GM12872 (cell line): ENCODE measurements at regions not wholly inside any gene's neighbourhood (a gene's known extent, or its start where the extent isn't known, plus 50 kb on each side); places are given as distances from the start of the nearest gene placed in this dataset.

ENCODE experiments used
- CTCF ChIP-seq: IDR thresholded peaks from 3 replicates; pipeline ENCODE4 v1.5.1; 2011; ENCODE audit warnings: low read depth, mild to moderate bottlenecking, low read length, moderate library complexity; ENCODE audit not compliant: insufficient read depth

GRCh38 chr4:181853881-181854511 is 389.2 kb upstream of the TENM3 start:
- no peak for TF ChIP-seq CTCF

- TF ChIP-seq CTCF = no peak
These were observed 387.9 kb upstream of the TENM3 start for GRCh38 chr4:181855307-181855706.

GRCh38 chr4:181858741-181859140 is 384.5 kb upstream of the TENM3 start:
- TF ChIP-seq CTCF = no peak

- TF ChIP-seq CTCF = no peak
These were observed 383.8 kb upstream of the TENM3 start for GRCh38 chr4:181859439-181859838.

GRCh38 chr4:181860157-181860556 is 383.0 kb upstream of the TENM3 start:
- no peak for TF ChIP-seq CTCF

GRCh38 chr4:181860668-181861067 is 382.5 kb upstream of the TENM3 start:
- TF ChIP-seq CTCF = no peak

GRCh38 chr4:181863856-181864255 is 379.3 kb upstream of the TENM3 start:
- TF ChIP-seq CTCF = no peak

GRCh38 chr4:181870326-181870725 is 372.9 kb upstream of the TENM3 start:
- no peak for TF ChIP-seq CTCF
